ENCODE measurements at regions not wholly inside any gene's neighbourhood (a gene's known extent, or its start where the extent isn't known, plus 50 kb on each side); places are given as distances from the start of the nearest gene placed in this dataset.

DNA sequence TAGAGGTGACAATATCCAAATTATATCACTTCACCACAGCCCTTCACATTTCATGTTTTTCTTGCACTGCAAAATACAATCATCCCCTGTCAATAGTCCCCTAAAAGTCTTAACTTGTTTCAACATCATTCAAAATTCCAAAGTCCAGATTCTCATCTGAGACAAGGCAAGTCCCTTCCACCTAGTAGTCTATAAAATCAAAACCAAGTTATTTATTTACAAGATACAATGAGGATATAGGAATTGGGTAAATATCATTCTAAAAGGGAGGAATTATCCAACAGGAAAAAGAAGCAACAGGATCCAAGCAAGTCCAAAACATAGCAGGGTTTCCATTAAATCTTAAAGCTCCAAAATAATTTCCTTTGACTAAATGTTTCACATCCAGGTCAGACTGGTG is 1076.1 kb upstream of the TMEFF2 start:
- Histone ChIP-seq H3K27ac (no peak overlapping the region), H3K4me3 (no peak overlapping the region), H3K4me1 (no peaks in the 10 kb centered on the region), H3K9me3 (no peaks in the 10 kb centered on the region), H3K36me3 (no peaks in the 10 kb centered on the region), H3K27me3 (no peaks in the 10 kb centered on the region)
- TF ChIP-seq POLR2AphosphoS5 (IDR thresholded peaks at IDR 0.05): no peak
- TF ChIP-seq POLR2A (IDR thresholded peaks at IDR 0.05): no peak
- no peak for TF ChIP-seq EP300 (IDR thresholded peaks at IDR 0.05)
- TF ChIP-seq, protein P1, sequence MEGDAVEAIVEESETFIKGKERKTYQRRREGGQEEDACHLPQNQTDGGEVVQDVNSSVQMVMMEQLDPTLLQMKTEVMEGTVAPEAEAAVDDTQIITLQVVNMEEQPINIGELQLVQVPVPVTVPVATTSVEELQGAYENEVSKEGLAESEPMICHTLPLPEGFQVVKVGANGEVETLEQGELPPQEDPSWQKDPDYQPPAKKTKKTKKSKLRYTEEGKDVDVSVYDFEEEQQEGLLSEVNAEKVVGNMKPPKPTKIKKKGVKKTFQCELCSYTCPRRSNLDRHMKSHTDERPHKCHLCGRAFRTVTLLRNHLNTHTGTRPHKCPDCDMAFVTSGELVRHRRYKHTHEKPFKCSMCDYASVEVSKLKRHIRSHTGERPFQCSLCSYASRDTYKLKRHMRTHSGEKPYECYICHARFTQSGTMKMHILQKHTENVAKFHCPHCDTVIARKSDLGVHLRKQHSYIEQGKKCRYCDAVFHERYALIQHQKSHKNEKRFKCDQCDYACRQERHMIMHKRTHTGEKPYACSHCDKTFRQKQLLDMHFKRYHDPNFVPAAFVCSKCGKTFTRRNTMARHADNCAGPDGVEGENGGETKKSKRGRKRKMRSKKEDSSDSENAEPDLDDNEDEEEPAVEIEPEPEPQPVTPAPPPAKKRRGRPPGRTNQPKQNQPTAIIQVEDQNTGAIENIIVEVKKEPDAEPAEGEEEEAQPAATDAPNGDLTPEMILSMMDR (IDR thresholded peaks at IDR 0.05): no peak
- no peak for DNase-seq (ENCODE audit: low spot score in 2 of 2)

DNA sequence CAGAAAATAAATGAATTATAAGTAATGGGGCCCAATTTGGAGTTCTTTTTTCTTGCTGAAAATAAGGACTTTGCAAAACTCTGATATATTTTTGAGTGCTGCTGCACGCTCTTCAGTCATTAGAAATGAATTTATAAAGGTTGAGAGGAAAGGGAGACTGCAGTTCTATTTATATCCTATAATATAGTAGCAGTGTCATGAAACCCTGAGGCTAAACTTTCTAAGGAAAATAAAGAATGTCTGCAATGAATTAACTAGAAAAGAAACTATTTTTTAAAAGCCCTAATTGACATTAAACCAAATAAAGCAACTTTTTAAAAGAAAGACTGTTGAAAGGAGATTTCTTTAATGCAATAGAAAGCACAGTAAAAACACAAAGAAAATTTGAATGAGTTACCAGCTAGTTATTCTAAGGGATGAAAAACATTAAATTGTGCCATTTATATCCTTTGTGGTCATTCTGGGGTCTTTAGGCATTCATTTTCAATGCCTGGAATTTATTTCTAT is 1072.8 kb upstream of the TMEFF2 start:
- H3K9me3 ChIP-seq: no peaks in the 10 kb centered on the region
- no peaks in the 10 kb centered on the region for H3K27me3 ChIP-seq
- H3K27ac ChIP-seq: no peak overlapping the region
- H3K4me1 ChIP-seq: no peaks in the 10 kb centered on the region
- H3K36me3 ChIP-seq: no peaks in the 10 kb centered on the region
- TF ChIP-seq EP300 (IDR thresholded peaks at IDR 0.05): no peak
- TF ChIP-seq, protein P1 (IDR thresholded peaks at IDR 0.05): no peak
- no peak for TF ChIP-seq POLR2A (IDR thresholded peaks at IDR 0.05)
- no peak for TF ChIP-seq POLR2AphosphoS5 (IDR thresholded peaks at IDR 0.05)
- 52% methylated on average over 1 of the region's 1 CpG for WGBS
- no peak for DNase-seq (ENCODE audit: low spot score in 2 of 2)
- H3K4me3 ChIP-seq: no peak overlapping the region

DNA sequence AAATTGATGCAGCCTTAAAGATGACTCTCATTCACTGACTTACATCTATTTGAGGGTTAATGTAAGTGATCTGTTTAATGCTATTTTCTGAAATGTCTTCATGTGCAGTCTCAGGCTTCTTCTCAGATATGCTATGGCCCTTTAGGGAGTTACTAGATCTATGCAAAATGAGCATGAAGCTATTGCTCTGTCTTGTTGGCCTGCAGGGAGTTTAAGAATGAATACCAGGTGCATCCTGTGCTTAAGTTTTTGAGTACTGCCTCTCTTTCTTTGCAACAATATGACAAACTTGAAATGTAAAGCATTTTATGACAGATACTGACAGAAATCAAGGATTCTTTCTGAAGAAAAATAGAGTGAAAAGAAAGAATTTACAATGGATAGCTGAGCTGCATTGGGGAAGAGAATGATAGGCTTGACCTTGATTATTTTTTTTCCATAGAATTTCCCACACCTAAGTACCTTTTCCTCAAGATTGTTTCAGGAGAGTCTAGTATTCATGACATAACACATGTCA is 1058.3 kb upstream of the TMEFF2 start:
- no peak for TF ChIP-seq POLR2A (IDR thresholded peaks at IDR 0.05)
- TF ChIP-seq EP300 (IDR thresholded peaks at IDR 0.05): no peak
- no peak for TF ChIP-seq POLR2AphosphoS5 (IDR thresholded peaks at IDR 0.05)
- TF ChIP-seq, protein P1 (IDR thresholded peaks at IDR 0.05): no peak
- Histone ChIP-seq H3K4me1 (no peaks in the 10 kb centered on the region), H3K9me3 (no peaks in the 10 kb centered on the region), H3K27ac (no peak overlapping the region), H3K27me3 (no peaks in the 10 kb centered on the region), H3K36me3 (no peaks in the 10 kb centered on the region), H3K4me3 (no peak overlapping the region)
- DNase-seq (ENCODE audit: low spot score in 2 of 2): no peak

DNA sequence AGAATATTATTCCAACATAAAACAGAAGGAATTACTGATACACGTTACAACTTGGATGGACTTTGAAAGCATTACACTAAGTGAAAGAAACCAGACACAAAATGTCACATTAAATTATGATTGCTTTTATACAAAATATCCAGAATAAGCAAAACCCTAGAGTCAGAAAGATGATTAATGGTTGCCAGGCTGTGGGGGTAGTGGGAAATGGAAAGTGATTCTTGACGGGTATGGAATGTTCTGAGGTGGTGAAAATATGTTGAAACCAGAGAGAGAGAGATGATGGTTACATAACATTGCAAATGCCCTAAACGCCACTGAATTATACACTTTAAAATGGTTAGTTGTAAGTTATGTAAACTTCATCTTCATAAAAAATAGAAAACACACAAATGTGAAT is 1057.2 kb upstream of the TMEFF2 start:
- no peaks in the 10 kb centered on the region for H3K4me1 ChIP-seq
- H3K9me3 ChIP-seq: no peaks in the 10 kb centered on the region
- no peak for DNase-seq (ENCODE audit: low spot score in 2 of 2)
- WGBS: 38% methylated on average over 3 of the region's 3 CpGs
- no peaks in the 10 kb centered on the region for H3K36me3 ChIP-seq
- H3K27ac ChIP-seq: no peak overlapping the region
- TF ChIP-seq POLR2AphosphoS5 (IDR thresholded peaks at IDR 0.05) (no peak), POLR2A (IDR thresholded peaks at IDR 0.05) (no peak), EP300 (IDR thresholded peaks at IDR 0.05) (no peak)
- TF ChIP-seq, protein P1 (IDR thresholded peaks at IDR 0.05): no peak
- no peaks in the 10 kb centered on the region for H3K27me3 ChIP-seq
- no peak overlapping the region for H3K4me3 ChIP-seq

DNA sequence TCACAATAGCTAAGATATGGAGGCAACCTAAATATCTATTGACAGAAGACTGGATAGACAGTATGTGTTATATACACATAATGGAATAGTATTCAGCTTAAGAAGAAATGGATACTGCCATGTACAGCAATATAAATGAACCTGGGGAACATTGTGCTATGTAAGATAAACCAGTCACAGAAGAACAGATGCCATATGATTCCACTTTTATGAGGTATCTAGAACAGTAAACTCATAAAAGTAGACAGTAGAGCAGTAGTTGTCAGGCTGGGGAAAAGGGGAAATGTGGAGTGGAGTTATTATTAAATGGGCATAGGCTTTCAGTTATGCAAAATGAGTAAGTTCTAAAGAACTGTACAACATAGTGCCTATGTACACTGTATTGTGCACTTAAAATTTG is 1055.7 kb upstream of the TMEFF2 start:
- TF ChIP-seq POLR2A (IDR thresholded peaks at IDR 0.05) (no peak), POLR2AphosphoS5 (IDR thresholded peaks at IDR 0.05) (no peak), EP300 (IDR thresholded peaks at IDR 0.05) (no peak)
- TF ChIP-seq, protein P1 (IDR thresholded peaks at IDR 0.05): no peak
- H3K9me3 ChIP-seq: no peaks in the 10 kb centered on the region
- no peaks in the 10 kb centered on the region for H3K36me3 ChIP-seq

More for the DNA sequence above, 1055.7 kb upstream of the TMEFF2 start:
- Histone ChIP-seq H3K27me3 (no peaks in the 10 kb centered on the region), H3K4me3 (no peak overlapping the region), H3K27ac (no peak overlapping the region), H3K4me1 (no peaks in the 10 kb centered on the region)
- DNase-seq (ENCODE audit: low spot score in 2 of 2): no peak

Measured in suprapubic skin (tissue), 4 donors.